DOHH2 (cell line): ENCODE measurements at regions not wholly inside any gene's neighbourhood (a gene's known extent, or its start where the extent isn't known, plus 50 kb on each side); places are given as distances from the start of the nearest gene placed in this dataset.

Experiments
- H3F3A ChIP-seq: fragments of 200-600 bp; sonication (generic), shearing (Covaris generic); 2 replicates; pipeline ENCODE4 v1.6.0; 2016; ENCODE audit warnings: antibody characterized with exemption, mild to moderate bottlenecking; ENCODE audit not compliant: control insufficient read depth, insufficient read depth
- H3K27ac ChIP-seq: fragments of 200-600 bp; sonication (generic); 2 replicates; pipeline ENCODE4 v1.5.1; 2014; ENCODE audit warnings: low read depth, mild to moderate bottlenecking, low read length, moderate library complexity
- H3K27me3 ChIP-seq: fragments of 200-600 bp; sonication (generic); 2 replicates; pipeline ENCODE4 v1.6.1; 2014; ENCODE audit warnings: mild to moderate bottlenecking, low read length, mixed read lengths; ENCODE audit not compliant: control insufficient read depth
- H3K36me3 ChIP-seq: fragments of 200-600 bp; sonication (generic); 2 replicates; pipeline ENCODE4 v1.6.1; 2014; ENCODE audit warnings: mild to moderate bottlenecking, low read length, moderate library complexity, mixed read lengths; ENCODE audit not compliant: control insufficient read depth
- H3K4me1 ChIP-seq: fragments of 200-600 bp; sonication (generic); 2 replicates; pipeline ENCODE4 v1.6.1; 2014; ENCODE audit warnings: mild to moderate bottlenecking, low read length, mixed read lengths; ENCODE audit not compliant: control insufficient read depth
- H3K4me2 ChIP-seq: fragments of 200-600 bp; sonication (generic); 2 replicates; pipeline ENCODE4 v1.6.0; 2014; ENCODE audit warnings: mild to moderate bottlenecking, low read length, moderate library complexity
- H3K4me3 ChIP-seq: fragments of 200-600 bp; sonication (generic); 2 replicates; pipeline ENCODE4 v1.5.1; 2014; ENCODE audit warnings: mild to moderate bottlenecking, low read length, mixed read lengths
- H3K79me2 ChIP-seq: fragments of 200-600 bp; sonication (generic); 2 replicates; pipeline ENCODE4 v1.6.1; 2014; ENCODE audit warnings: mild to moderate bottlenecking, low read length, mixed read lengths; ENCODE audit not compliant: control insufficient read depth
- H3K9me2 ChIP-seq: fragments of 200-600 bp; sonication (generic); replicated peaks from 2 replicates; pipeline ENCODE4 v1.6.1; 2014; ENCODE audit warnings: mild to moderate bottlenecking, low read length, mixed read lengths; ENCODE audit not compliant: control insufficient read depth
- H3K9me3 ChIP-seq: fragments of 200-600 bp; sonication (generic); 2 replicates; pipeline ENCODE4 v1.6.1; 2014; ENCODE audit warnings: antibody characterized with exemption, low read length, mixed read lengths; ENCODE audit not compliant: control insufficient read depth, insufficient read depth
- H4K20me1 ChIP-seq: fragments of 200-600 bp; sonication (generic); 2 replicates; pipeline ENCODE4 v1.6.0; 2014; ENCODE audit warnings: low read depth, mild to moderate bottlenecking, antibody characterized with exemption, low read length, moderate library complexity; ENCODE audit not compliant: control insufficient read depth, insufficient read depth
- EZH2phosphoT487 ChIP-seq: fragments of 200-600 bp; sonication (generic); IDR thresholded peaks from 2 replicates; pipeline ENCODE4 v1.6.1; 2017; ENCODE audit warnings: borderline replicate concordance, mild to moderate bottlenecking, antibody characterized with exemption, low read length, moderate library complexity, mixed read lengths
- TF ChIP-seq, protein P1 (sequence below): fragments of 200-600 bp; sonication (generic); IDR thresholded peaks from one replicate; pipeline ENCODE4 v1.5.1; 2014; ENCODE audit warnings: antibody characterized with exemption, mild to moderate bottlenecking, low read depth, low read length; ENCODE audit not compliant: poor library complexity, severe bottlenecking

DNA sequence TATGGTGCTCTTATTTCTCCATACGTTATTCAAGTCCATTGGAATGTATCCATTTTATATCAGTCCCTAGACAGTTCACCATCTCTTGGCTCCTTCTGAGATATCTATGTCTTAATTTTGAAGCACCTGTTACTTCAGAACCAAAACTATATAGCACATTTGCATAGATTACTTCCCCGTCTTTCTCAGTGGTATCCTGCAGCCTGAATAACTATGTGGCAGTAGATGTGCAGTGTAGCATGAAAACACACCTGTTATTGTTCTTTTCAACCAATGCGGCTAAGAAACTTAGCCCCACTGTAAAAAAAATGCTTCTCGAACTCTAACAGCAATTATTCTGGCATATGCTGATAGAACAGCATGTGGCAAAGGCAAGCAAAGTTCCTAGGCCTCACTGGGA is 1184.4 kb upstream of the ADGRB3 start:
- Histone ChIP-seq H3K79me2 (no peaks in the 10 kb centered on the region), H3K4me3 (peak overlapping the region; percentile 46), H3K36me3 (peaks cover 24% of the 10 kb centered on the region), H3F3A (peaks cover 8% of the 10 kb centered on the region; the same call in 1 of the 2 replicates), H3K27ac (peak overlapping the region; percentile 85), H3K27me3 (no peaks in the 10 kb centered on the region), H4K20me1 (no peaks in the 10 kb centered on the region), H3K4me1 (peaks cover 48% of the 10 kb centered on the region), H3K9me2 (no peaks in the 10 kb centered on the region), H3K9me3 (peaks cover 16% of the 10 kb centered on the region), H3K4me2 (peak overlapping the region; percentile 54)
- TF ChIP-seq, protein P1, sequence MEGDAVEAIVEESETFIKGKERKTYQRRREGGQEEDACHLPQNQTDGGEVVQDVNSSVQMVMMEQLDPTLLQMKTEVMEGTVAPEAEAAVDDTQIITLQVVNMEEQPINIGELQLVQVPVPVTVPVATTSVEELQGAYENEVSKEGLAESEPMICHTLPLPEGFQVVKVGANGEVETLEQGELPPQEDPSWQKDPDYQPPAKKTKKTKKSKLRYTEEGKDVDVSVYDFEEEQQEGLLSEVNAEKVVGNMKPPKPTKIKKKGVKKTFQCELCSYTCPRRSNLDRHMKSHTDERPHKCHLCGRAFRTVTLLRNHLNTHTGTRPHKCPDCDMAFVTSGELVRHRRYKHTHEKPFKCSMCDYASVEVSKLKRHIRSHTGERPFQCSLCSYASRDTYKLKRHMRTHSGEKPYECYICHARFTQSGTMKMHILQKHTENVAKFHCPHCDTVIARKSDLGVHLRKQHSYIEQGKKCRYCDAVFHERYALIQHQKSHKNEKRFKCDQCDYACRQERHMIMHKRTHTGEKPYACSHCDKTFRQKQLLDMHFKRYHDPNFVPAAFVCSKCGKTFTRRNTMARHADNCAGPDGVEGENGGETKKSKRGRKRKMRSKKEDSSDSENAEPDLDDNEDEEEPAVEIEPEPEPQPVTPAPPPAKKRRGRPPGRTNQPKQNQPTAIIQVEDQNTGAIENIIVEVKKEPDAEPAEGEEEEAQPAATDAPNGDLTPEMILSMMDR = no peak
- TF ChIP-seq EZH2phosphoT487 = no peak

DNA sequence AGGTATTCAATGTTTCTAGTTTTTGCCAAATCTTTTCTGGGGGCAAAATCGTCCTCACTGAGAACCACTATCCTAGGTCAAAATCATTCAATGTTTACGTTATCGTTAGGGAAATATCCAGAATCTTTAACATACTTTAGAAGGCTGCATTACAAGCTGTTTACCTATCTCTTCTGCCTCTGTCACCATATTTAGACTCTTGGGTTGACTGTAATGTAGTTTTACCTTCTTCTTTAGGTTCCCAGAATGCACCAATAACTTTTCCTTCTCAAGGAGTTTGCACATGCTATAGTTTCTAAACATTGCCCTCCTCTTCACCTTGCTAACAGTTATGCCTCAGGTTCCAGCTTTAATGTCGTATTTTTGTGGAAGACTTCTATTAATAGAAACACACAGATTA is 1185.5 kb upstream of the ADGRB3 start:
- no peak for TF ChIP-seq EZH2phosphoT487
- TF ChIP-seq, protein P1 = no peak
- no peaks in the 10 kb centered on the region for H3K9me2 ChIP-seq
- peaks cover 52% of the 10 kb centered on the region for H3K4me1 ChIP-seq
- H3K9me3 ChIP-seq = peaks cover 20% of the 10 kb centered on the region
- no peaks in the 10 kb centered on the region for H4K20me1 ChIP-seq
- H3K4me3 ChIP-seq = peak overlapping the region; percentile 46; the same call in 1 of the 2 replicates
- H3K27me3 ChIP-seq = no peaks in the 10 kb centered on the region
- peaks cover 8% of the 10 kb centered on the region; the same call in 1 of the 2 replicates for H3F3A ChIP-seq
- peak overlapping the region; percentile 54 for H3K4me2 ChIP-seq
- peaks cover 28% of the 10 kb centered on the region for H3K36me3 ChIP-seq
- H3K27ac ChIP-seq = peak overlapping the region; percentile 85
- no peaks in the 10 kb centered on the region for H3K79me2 ChIP-seq

DNA sequence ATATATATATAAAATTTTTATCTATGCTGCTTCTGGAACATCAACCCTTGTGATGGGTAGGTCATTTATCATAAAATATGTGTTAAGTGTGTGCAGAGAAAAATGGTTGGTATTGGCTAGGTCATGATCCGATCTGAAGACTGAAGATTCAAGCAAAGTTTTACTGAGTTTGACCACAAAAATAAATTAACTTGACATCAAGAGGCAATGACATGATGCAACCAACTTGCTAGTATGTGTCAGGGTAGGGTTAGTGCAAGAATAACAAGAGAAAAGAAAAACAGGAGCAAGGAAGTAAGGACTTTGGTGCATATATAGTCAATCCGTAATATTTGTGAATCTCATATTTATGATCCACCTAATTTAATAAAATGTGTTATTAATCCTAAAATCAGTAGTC is 1202.0 kb upstream of the ADGRB3 start:
- Histone ChIP-seq H3K4me3 (no peak overlapping the region), H3K36me3 (no peaks in the 10 kb centered on the region), H3K9me2 (no peaks in the 10 kb centered on the region; the same call in 1 of the 2 replicates), H3K27me3 (no peaks in the 10 kb centered on the region), H3K4me2 (no peak overlapping the region), H4K20me1 (no peaks in the 10 kb centered on the region), H3F3A (no peaks in the 10 kb centered on the region), H3K27ac (no peak overlapping the region), H3K79me2 (no peaks in the 10 kb centered on the region), H3K4me1 (no peaks in the 10 kb centered on the region; the same call in 1 of the 2 replicates), H3K9me3 (no peaks in the 10 kb centered on the region)
- no peak for TF ChIP-seq EZH2phosphoT487
- TF ChIP-seq, protein P1 = no peak
